Adrenal gland (tissue), 5 donors: ENCODE measurements at regions not wholly inside any gene's neighbourhood (a gene's known extent, or its start where the extent isn't known, plus 50 kb on each side); places are given as distances from the start of the nearest gene placed in this dataset.

ENCODE experiments used
- POLR2A ChIP-seq, 2 donors: fragments of 450-650 bp; IDR thresholded peaks; one replicate each; pipeline ENCODE4 v1.6.1; 2017; ENCODE audit warnings: antibody characterized with exemption in 2 of 2, mild to moderate bottlenecking in 2 of 2, moderate library complexity in 1 of 2
- TF ChIP-seq, protein P1 (sequence below), 6 experiments: fragments of 450-650 bp in 4 of 6; fragments of 200-600 bp in 2 of 6; sonication (generic) in 1 of 6; IDR thresholded peaks; 1 replicate in 5 of 6; 2 replicates in 1 of 6; pipeline versions ENCODE4 v1.5.1 to v1.8.0; 2016 to 2021; ENCODE audit warnings: antibody characterized with exemption in 6 of 6, mild to moderate bottlenecking in 2 of 6, moderate library complexity in 1 of 6
- donor health status: DM: no; HTN: no; CAD: no.

DNA sequence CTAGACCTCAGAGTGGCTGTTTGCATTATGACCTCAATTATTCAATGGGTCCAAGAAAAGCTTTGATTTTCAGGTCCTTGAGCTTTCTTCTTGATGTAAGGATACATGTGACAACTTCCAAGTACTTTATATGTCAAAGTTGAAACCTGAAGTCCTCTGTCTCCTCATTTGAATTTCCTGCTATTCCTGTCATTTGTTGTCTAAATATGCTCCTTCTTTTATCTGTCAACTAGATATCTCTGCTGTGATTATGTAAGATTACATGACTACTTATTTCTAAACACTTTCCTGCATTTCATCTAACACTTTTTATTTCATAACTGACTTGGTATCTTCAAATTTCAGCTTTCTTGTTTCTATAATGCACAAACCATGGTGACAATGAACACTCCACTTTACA is 670.0 kb upstream of the FAM174A start:
- TF ChIP-seq POLR2A (IDR thresholded peaks at IDR 0.05) = no peak
- TF ChIP-seq, protein P1, sequence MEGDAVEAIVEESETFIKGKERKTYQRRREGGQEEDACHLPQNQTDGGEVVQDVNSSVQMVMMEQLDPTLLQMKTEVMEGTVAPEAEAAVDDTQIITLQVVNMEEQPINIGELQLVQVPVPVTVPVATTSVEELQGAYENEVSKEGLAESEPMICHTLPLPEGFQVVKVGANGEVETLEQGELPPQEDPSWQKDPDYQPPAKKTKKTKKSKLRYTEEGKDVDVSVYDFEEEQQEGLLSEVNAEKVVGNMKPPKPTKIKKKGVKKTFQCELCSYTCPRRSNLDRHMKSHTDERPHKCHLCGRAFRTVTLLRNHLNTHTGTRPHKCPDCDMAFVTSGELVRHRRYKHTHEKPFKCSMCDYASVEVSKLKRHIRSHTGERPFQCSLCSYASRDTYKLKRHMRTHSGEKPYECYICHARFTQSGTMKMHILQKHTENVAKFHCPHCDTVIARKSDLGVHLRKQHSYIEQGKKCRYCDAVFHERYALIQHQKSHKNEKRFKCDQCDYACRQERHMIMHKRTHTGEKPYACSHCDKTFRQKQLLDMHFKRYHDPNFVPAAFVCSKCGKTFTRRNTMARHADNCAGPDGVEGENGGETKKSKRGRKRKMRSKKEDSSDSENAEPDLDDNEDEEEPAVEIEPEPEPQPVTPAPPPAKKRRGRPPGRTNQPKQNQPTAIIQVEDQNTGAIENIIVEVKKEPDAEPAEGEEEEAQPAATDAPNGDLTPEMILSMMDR (IDR thresholded peaks at IDR 0.05) = no peak
